ENCODE measurements at regions not wholly inside any gene's neighbourhood (a gene's known extent, or its start where the extent isn't known, plus 50 kb on each side); places are given as distances from the start of the nearest gene placed in this dataset.

- TF ChIP-seq USF2 (IDR thresholded peaks at IDR 0.05) (no peak), GATA3 (IDR thresholded peaks at IDR 0.05; ENCODE audit: borderline replicate concordance) (peak; percentile 47; the same call in 1 of the 2 replicates), BCL3 (IDR thresholded peaks at IDR 0.05) (no peak), ZSCAN20 (CRISPR knock-in tag; IDR thresholded peaks at IDR 0.05) (no peak), NR3C1 (IDR thresholded peaks at IDR 0.05) (no peak), KDM5A (IDR thresholded peaks at IDR 0.05) (no peak), CTCF (IDR thresholded peaks at IDR 0.05) (no peak), FOSL2 (IDR thresholded peaks at IDR 0.05) (no peak), FOSL2 (CRISPR knock-in tag; IDR thresholded peaks at IDR 0.05) (peak; percentile 6; the same call in 1 of the 2 replicates), HOXA7 (CRISPR knock-in tag; IDR thresholded peaks at IDR 0.05) (no peak), E2F6 (IDR thresholded peaks at IDR 0.05; ENCODE audit: borderline replicate concordance, low read depth) (no peak), ESRRA (IDR thresholded peaks at IDR 0.05; ENCODE audit: borderline replicate concordance, low read length) (no peak), ZNF302 (CRISPR knock-in tag; IDR thresholded peaks at IDR 0.05) (no peak), HOXB13 (CRISPR knock-in tag; IDR thresholded peaks at IDR 0.05; ENCODE audit: low read depth) (no peak)
Observed at GRCh38 chr16:52611817-52612673, 65.1 kb upstream of the TOX3 start (continued).

- no peak for TF ChIP-seq TP53 (CRISPR knock-in tag; IDR thresholded peaks at IDR 0.05)
- TF ChIP-seq SREBF2 (IDR thresholded peaks at IDR 0.05), result no peak
- TF ChIP-seq ELK1 (IDR thresholded peaks at IDR 0.05; ENCODE audit: low read depth, low read length), result no peak
- no peak for TF ChIP-seq RAD21 (conservative IDR thresholded peaks at IDR 0.05 in 1 of 2, IDR thresholded peaks at IDR 0.05 in 1 of 2)
- no peak for FAIRE-seq
- Histone ChIP-seq H3K4me3 (no peak overlapping the region), H3K27ac (no peak overlapping the region), H3K9me3 (0 out of 3 replicates have a peak, but pooled peaks cover 3% of the 10 kb centered on the region), H3K4me2 (no peak overlapping the region), H3K4me1 (no peaks in the 10 kb centered on the region)
- WGBS (ENCODE audit: missing lambda C conversion rate), result 43% methylated on average over 1 of the region's 1 CpG
- ATAC-seq, result no peak
- POLR2A ChIA-PET, result no interaction called here
- CTCF ChIA-PET, result no interaction called here
- DNase-seq (ENCODE audit: low read depth in 1 of 2, low spot score in 1 of 2), result no peak
Observed at GRCh38 chr16:52603015-52603414, 56.1 kb upstream of the TOX3 start.

Data from A549 (cell line).